ENCODE measurements at regions not wholly inside any gene's neighbourhood (a gene's known extent, or its start where the extent isn't known, plus 50 kb on each side); places are given as distances from the start of the nearest gene placed in this dataset.

- WGBS, 2 experiments (ENCODE audit: insufficient coverage in 2 of 2), result 100% methylated on average over 1 of the region's 1 CpG
- H3K9me3 ChIP-seq (ENCODE audit: control insufficient read depth, low read length), result no peaks in the 10 kb centered on the region
- H3K4me1 ChIP-seq (ENCODE audit: control insufficient read depth, insufficient read depth, low read length, poor library complexity, severe bottlenecking), result peaks cover 10% of the 10 kb centered on the region
- no peak overlapping the region for H3K4me3 ChIP-seq (ENCODE audit: extremely low read depth, insufficient read depth, low read length, poor library complexity, severe bottlenecking)
- no peak overlapping the region for H3K27ac ChIP-seq (ENCODE audit: low read depth, low read length, severe bottlenecking)
- H3K36me3 ChIP-seq (ENCODE audit: control insufficient read depth, insufficient read depth, low read length), result no peaks in the 10 kb centered on the region
Measured at GRCh38 chr14:71327691-71328090, 420.4 kb downstream of the PCNX1 start.

- Histone ChIP-seq H3K4me1 (ENCODE audit: control insufficient read depth, insufficient read depth, low read length, poor library complexity, severe bottlenecking) (peaks cover 10% of the 10 kb centered on the region), H3K9me3 (ENCODE audit: control insufficient read depth, low read length) (no peaks in the 10 kb centered on the region), H3K4me3 (ENCODE audit: extremely low read depth, insufficient read depth, low read length, poor library complexity, severe bottlenecking) (no peak overlapping the region), H3K36me3 (ENCODE audit: control insufficient read depth, insufficient read depth, low read length) (no peaks in the 10 kb centered on the region), H3K27ac (ENCODE audit: low read depth, low read length, severe bottlenecking) (no peak overlapping the region)
Measured at GRCh38 chr14:71328183-71328582, 420.9 kb downstream of the PCNX1 start.

GRCh38 chr14:71328954-71329353 is 421.7 kb downstream of the PCNX1 start:
- Histone ChIP-seq H3K4me3 (ENCODE audit: extremely low read depth, insufficient read depth, low read length, poor library complexity, severe bottlenecking) (no peak overlapping the region), H3K36me3 (ENCODE audit: control insufficient read depth, insufficient read depth, low read length) (no peaks in the 10 kb centered on the region), H3K4me1 (ENCODE audit: control insufficient read depth, insufficient read depth, low read length, poor library complexity, severe bottlenecking) (peaks cover 10% of the 10 kb centered on the region), H3K27ac (ENCODE audit: low read depth, low read length, severe bottlenecking) (no peak overlapping the region), H3K9me3 (ENCODE audit: control insufficient read depth, low read length) (no peaks in the 10 kb centered on the region)
- WGBS, 2 experiments (ENCODE audit: insufficient coverage in 2 of 2), result 100% methylated on average over 1 of the region's 5 CpGs; no CpG with 5 or more reads in 1 of the 2 experiments

GRCh38 chr14:71331403-71331802 is 424.1 kb downstream of the PCNX1 start:
- H3K36me3 ChIP-seq (ENCODE audit: control insufficient read depth, insufficient read depth, low read length), result no peaks in the 10 kb centered on the region
- no peaks in the 10 kb centered on the region for H3K4me1 ChIP-seq (ENCODE audit: control insufficient read depth, insufficient read depth, low read length, poor library complexity, severe bottlenecking)
- no peak overlapping the region for H3K27ac ChIP-seq (ENCODE audit: low read depth, low read length, severe bottlenecking)
- no peak overlapping the region for H3K4me3 ChIP-seq (ENCODE audit: extremely low read depth, insufficient read depth, low read length, poor library complexity, severe bottlenecking)
- no peaks in the 10 kb centered on the region for H3K9me3 ChIP-seq (ENCODE audit: control insufficient read depth, low read length)
- WGBS, 2 experiments (ENCODE audit: insufficient coverage in 2 of 2), result 87 to 92% methylated on average over 2 to 3 of the region's 3 CpGs

- H3K9me3 ChIP-seq (ENCODE audit: control insufficient read depth, low read length), result no peaks in the 10 kb centered on the region
- no peak overlapping the region for H3K27ac ChIP-seq (ENCODE audit: low read depth, low read length, severe bottlenecking)
- no peaks in the 10 kb centered on the region for H3K36me3 ChIP-seq (ENCODE audit: control insufficient read depth, insufficient read depth, low read length)
- no peak overlapping the region for H3K4me3 ChIP-seq (ENCODE audit: extremely low read depth, insufficient read depth, low read length, poor library complexity, severe bottlenecking)
- no peaks in the 10 kb centered on the region for H3K4me1 ChIP-seq (ENCODE audit: control insufficient read depth, insufficient read depth, low read length, poor library complexity, severe bottlenecking)
Measured at GRCh38 chr14:71332476-71332875, 425.2 kb downstream of the PCNX1 start.

GRCh38 chr14:71333705-71334104 is 426.4 kb downstream of the PCNX1 start:
- WGBS, 2 experiments (ENCODE audit: insufficient coverage in 2 of 2), result 100% methylated on average over 1 of the region's 1 CpG
- H3K9me3 ChIP-seq (ENCODE audit: control insufficient read depth, low read length), result no peaks in the 10 kb centered on the region
- no peak overlapping the region for H3K27ac ChIP-seq (ENCODE audit: low read depth, low read length, severe bottlenecking)
- no peak overlapping the region for H3K4me3 ChIP-seq (ENCODE audit: extremely low read depth, insufficient read depth, low read length, poor library complexity, severe bottlenecking)
- H3K4me1 ChIP-seq (ENCODE audit: control insufficient read depth, insufficient read depth, low read length, poor library complexity, severe bottlenecking), result no peaks in the 10 kb centered on the region
- no peaks in the 10 kb centered on the region for H3K36me3 ChIP-seq (ENCODE audit: control insufficient read depth, insufficient read depth, low read length)

- no peak overlapping the region for H3K4me3 ChIP-seq (ENCODE audit: extremely low read depth, insufficient read depth, low read length, poor library complexity, severe bottlenecking)
- H3K4me1 ChIP-seq (ENCODE audit: control insufficient read depth, insufficient read depth, low read length, poor library complexity, severe bottlenecking), result no peaks in the 10 kb centered on the region
- no peaks in the 10 kb centered on the region for H3K9me3 ChIP-seq (ENCODE audit: control insufficient read depth, low read length)
- no peak overlapping the region for H3K27ac ChIP-seq (ENCODE audit: low read depth, low read length, severe bottlenecking)
- H3K36me3 ChIP-seq (ENCODE audit: control insufficient read depth, insufficient read depth, low read length), result no peaks in the 10 kb centered on the region
- 96 to 97% methylated on average over 8 of the region's 10 CpGs for WGBS, 2 experiments (ENCODE audit: insufficient coverage in 2 of 2)
Measured at GRCh38 chr14:71336489-71337192, 429.4 kb downstream of the PCNX1 start.

GRCh38 chr14:71338153-71338552 is 430.9 kb downstream of the PCNX1 start:
- Histone ChIP-seq H3K9me3 (ENCODE audit: control insufficient read depth, low read length) (no peaks in the 10 kb centered on the region), H3K4me1 (ENCODE audit: control insufficient read depth, insufficient read depth, low read length, poor library complexity, severe bottlenecking) (no peaks in the 10 kb centered on the region), H3K4me3 (ENCODE audit: extremely low read depth, insufficient read depth, low read length, poor library complexity, severe bottlenecking) (no peak overlapping the region), H3K36me3 (ENCODE audit: control insufficient read depth, insufficient read depth, low read length) (no peaks in the 10 kb centered on the region), H3K27ac (ENCODE audit: low read depth, low read length, severe bottlenecking) (no peak overlapping the region)
- 86 to 93% methylated on average over 1 to 4 of the region's 4 CpGs for WGBS, 2 experiments (ENCODE audit: insufficient coverage in 2 of 2)

- no peak overlapping the region for H3K27ac ChIP-seq (ENCODE audit: low read depth, low read length, severe bottlenecking)
Measured at GRCh38 chr14:71339650-71340415, 432.6 kb downstream of the PCNX1 start.

GRCh38 chr14:71341156-71341555 is 433.9 kb downstream of the PCNX1 start:
- WGBS, 2 experiments (ENCODE audit: insufficient coverage in 2 of 2), result 83 to 100% methylated on average over 1 to 2 of the region's 3 CpGs
- Histone ChIP-seq H3K9me3 (ENCODE audit: control insufficient read depth, low read length) (no peaks in the 10 kb centered on the region), H3K36me3 (ENCODE audit: control insufficient read depth, insufficient read depth, low read length) (no peaks in the 10 kb centered on the region), H3K4me1 (ENCODE audit: control insufficient read depth, insufficient read depth, low read length, poor library complexity, severe bottlenecking) (no peaks in the 10 kb centered on the region), H3K27ac (ENCODE audit: low read depth, low read length, severe bottlenecking) (no peak overlapping the region), H3K4me3 (ENCODE audit: extremely low read depth, insufficient read depth, low read length, poor library complexity, severe bottlenecking) (no peak overlapping the region)

More at GRCh38 chr14:71339650-71340415, 432.6 kb downstream of the PCNX1 start:
- Histone ChIP-seq H3K4me3 (ENCODE audit: extremely low read depth, insufficient read depth, low read length, poor library complexity, severe bottlenecking) (no peak overlapping the region), H3K4me1 (ENCODE audit: control insufficient read depth, insufficient read depth, low read length, poor library complexity, severe bottlenecking) (no peaks in the 10 kb centered on the region), H3K36me3 (ENCODE audit: control insufficient read depth, insufficient read depth, low read length) (no peaks in the 10 kb centered on the region), H3K9me3 (ENCODE audit: control insufficient read depth, low read length) (no peaks in the 10 kb centered on the region)
- WGBS, 2 experiments (ENCODE audit: insufficient coverage in 2 of 2), result 88 to 90% methylated on average over 3 of the region's 6 CpGs

- Histone ChIP-seq H3K4me3 (ENCODE audit: extremely low read depth, insufficient read depth, low read length, poor library complexity, severe bottlenecking) (no peak overlapping the region), H3K36me3 (ENCODE audit: control insufficient read depth, insufficient read depth, low read length) (no peaks in the 10 kb centered on the region), H3K27ac (ENCODE audit: low read depth, low read length, severe bottlenecking) (no peak overlapping the region), H3K4me1 (ENCODE audit: control insufficient read depth, insufficient read depth, low read length, poor library complexity, severe bottlenecking) (no peaks in the 10 kb centered on the region), H3K9me3 (ENCODE audit: control insufficient read depth, low read length) (no peaks in the 10 kb centered on the region)
- WGBS, 2 experiments (ENCODE audit: insufficient coverage in 2 of 2), result 95 to 100% methylated on average over 3 of the region's 3 CpGs
Measured at GRCh38 chr14:71343724-71344123, 436.5 kb downstream of the PCNX1 start.

All from mesodermal cell (in vitro differentiated cells).